GM12874 (cell line): ENCODE measurements at regions not wholly inside any gene's neighbourhood (a gene's known extent, or its start where the extent isn't known, plus 50 kb on each side); places are given as distances from the start of the nearest gene placed in this dataset.

ENCODE experiments used
- TF ChIP-seq, protein P1 (sequence below): IDR thresholded peaks from 2 replicates; pipeline ENCODE4 v1.5.1; 2011; ENCODE audit warnings: low read depth, mild to moderate bottlenecking, control low read depth, low read length, moderate library complexity; ENCODE audit not compliant: insufficient read depth

GRCh38 chr4:125400756-125401155 is 86.0 kb downstream of the FAT4 start:
- TF ChIP-seq, protein P1, sequence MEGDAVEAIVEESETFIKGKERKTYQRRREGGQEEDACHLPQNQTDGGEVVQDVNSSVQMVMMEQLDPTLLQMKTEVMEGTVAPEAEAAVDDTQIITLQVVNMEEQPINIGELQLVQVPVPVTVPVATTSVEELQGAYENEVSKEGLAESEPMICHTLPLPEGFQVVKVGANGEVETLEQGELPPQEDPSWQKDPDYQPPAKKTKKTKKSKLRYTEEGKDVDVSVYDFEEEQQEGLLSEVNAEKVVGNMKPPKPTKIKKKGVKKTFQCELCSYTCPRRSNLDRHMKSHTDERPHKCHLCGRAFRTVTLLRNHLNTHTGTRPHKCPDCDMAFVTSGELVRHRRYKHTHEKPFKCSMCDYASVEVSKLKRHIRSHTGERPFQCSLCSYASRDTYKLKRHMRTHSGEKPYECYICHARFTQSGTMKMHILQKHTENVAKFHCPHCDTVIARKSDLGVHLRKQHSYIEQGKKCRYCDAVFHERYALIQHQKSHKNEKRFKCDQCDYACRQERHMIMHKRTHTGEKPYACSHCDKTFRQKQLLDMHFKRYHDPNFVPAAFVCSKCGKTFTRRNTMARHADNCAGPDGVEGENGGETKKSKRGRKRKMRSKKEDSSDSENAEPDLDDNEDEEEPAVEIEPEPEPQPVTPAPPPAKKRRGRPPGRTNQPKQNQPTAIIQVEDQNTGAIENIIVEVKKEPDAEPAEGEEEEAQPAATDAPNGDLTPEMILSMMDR, result no peak

- TF ChIP-seq, protein P1, result no peak
Measured at GRCh38 chr4:125401784-125402183, 87.0 kb downstream of the FAT4 start.

DNA sequence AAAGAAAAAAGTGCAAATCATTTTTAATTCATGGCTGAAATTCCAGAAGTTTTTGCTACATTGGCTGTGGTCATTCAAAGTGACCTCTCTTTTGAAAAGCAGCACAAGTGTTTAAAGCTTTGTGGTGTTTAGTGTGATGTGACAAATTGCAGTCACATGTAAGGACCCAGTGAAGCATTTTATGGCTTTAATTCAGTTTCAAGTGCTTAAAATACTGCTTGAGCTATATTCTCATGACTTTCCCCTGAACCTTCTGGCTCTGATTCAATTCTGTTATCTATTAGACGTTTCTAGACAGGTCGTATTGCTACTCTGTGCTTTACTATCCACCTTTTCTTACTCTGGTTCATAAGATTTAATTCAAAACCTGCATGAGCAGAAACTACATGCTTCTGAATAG is 105.8 kb downstream of the FAT4 start:
- TF ChIP-seq, protein P1, result no peak

GRCh38 chr4:125421547-125421946 is 106.8 kb downstream of the FAT4 start:
- TF ChIP-seq, protein P1, result no peak

DNA sequence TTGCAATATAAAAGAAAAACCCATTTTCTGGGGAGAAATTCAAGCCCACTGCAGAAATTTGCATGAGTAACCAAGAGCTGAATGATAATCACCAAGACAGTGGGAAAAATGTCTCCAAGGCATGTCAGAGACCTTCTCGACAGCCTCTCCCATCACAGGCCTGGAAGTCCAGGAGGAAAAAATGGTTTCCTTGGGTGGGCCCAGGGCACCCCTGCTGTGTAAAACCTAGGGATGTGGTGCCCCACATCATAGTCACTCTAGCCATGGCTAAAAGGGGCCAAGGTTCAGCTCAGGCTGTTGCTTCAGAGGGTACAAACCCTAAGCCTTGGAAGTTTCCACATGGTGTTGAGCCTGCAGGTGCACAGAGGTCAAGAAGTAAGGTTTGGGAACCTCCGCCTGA is 108.4 kb downstream of the FAT4 start:
- TF ChIP-seq, protein P1, result no peak

DNA sequence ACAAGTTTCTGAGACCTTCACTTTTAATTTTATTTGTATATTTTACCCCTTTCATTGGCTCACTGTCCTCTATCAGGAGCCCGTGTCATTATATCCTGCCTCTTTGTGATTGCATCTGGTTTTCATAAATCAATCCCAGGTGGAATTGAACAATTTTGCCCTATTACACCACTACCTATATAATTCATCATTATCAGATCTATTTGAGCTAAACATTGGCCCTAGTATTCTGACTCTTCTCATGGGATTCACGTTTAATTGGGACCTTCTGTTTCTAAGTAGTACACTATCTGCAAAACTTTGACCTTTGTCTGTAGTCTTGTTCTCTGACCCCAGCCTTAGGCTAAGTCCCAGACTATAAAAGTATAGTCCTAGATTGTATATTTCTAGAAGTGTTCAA is 114.1 kb downstream of the FAT4 start:
- TF ChIP-seq, protein P1, result no peak

DNA sequence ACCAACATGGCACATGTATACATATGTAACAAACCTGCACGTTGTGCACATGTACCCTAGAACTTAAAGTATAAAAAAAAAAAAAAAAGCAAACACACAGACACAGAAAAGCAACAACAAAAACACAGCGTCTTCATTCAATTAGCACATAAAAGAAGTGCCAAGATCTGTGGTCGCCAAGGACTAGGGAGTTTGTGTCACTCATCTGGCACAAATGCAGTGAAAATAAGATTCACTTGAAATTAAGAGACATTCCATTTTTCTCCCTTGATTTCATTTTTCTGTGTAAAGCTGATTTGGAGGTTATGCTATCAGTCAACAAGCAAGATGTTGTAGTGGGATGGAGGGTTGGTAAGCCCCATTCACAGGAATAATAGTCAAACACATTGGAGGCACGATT is 115.3 kb downstream of the FAT4 start:
- TF ChIP-seq, protein P1, result no peak

- TF ChIP-seq, protein P1, result no peak
Measured at GRCh38 chr4:125432078-125432477, 117.3 kb downstream of the FAT4 start.
